Memory B cell (primary cell): ENCODE measurements at regions not wholly inside any gene's neighbourhood (a gene's known extent, or its start where the extent isn't known, plus 50 kb on each side); places are given as distances from the start of the nearest gene placed in this dataset.

ENCODE experiments used
- ATAC-seq: fragments of 150-1000 bp; cut with Tn5 transposase; 2 replicates; pipeline ENCODE4 v1.10.0; 2021; ENCODE audit warnings: low read depth, mild to moderate bottlenecking, moderate library complexity
- DNase-seq, 2 donors: peaks; one replicate each; pipeline ENCODE4 v3.0.0; 2022; ENCODE audit warnings: low spot score in 2 of 2
- H3K27ac Mint-ChIP-seq: one replicate; pipeline ENCODE4 v1.8.0; 2022; ENCODE audit warnings: mild to moderate bottlenecking, moderate library complexity, mixed read lengths
- H3K27me3 Mint-ChIP-seq: one replicate; pipeline ENCODE4 v1.8.0; 2022; ENCODE audit warnings: mixed read lengths
- H3K36me3 Mint-ChIP-seq: one replicate; pipeline ENCODE4 v1.8.0; 2022; ENCODE audit warnings: mild to moderate bottlenecking, mixed read lengths
- H3K4me1 Mint-ChIP-seq: one replicate; pipeline ENCODE4 v1.8.0; 2022; ENCODE audit warnings: mixed read lengths
- H3K4me3 Mint-ChIP-seq: one replicate; pipeline ENCODE4 v1.8.0; 2022; ENCODE audit warnings: mild to moderate bottlenecking, moderate library complexity, mixed read lengths
- H3K9me3 Mint-ChIP-seq: one replicate; pipeline ENCODE4 v1.8.0; 2022; ENCODE audit warnings: mixed read lengths

DNA sequence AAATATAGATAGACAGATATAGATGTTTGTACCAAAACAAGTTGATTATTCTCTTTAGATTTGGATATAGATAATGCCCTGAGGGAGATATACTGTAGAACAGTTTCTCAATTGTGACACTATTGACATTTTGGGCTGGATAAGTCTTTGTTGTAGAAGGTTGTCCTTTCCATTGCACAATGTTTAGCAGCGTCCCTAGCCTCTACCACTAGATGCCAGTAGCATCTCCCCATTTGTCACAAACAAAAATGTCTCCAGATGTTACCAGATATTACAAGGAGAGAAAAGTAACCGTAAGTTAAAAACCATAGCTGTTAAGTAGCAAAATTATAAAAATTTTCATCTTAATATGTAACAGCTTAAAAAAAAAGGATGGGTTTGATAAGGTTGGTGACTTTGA is 2595.3 kb downstream of the ARAP2 start:
- H3K4me3 Mint-ChIP-seq: no peak overlapping the region
- ATAC-seq (no peak), DNase-seq (no peak)
- H3K27ac Mint-ChIP-seq: no peak overlapping the region
- H3K4me1 Mint-ChIP-seq: no peaks in the 10 kb centered on the region
- H3K27me3 Mint-ChIP-seq: no peaks in the 10 kb centered on the region
- H3K9me3 Mint-ChIP-seq: peaks cover 10% of the 10 kb centered on the region
- H3K36me3 Mint-ChIP-seq: no peaks in the 10 kb centered on the region

GRCh38 chr4:33649471-33649870 is 2594.8 kb downstream of the ARAP2 start:
- DNase-seq (no peak), ATAC-seq (no peak)
- H3K36me3 Mint-ChIP-seq: no peaks in the 10 kb centered on the region
- no peak overlapping the region for H3K4me3 Mint-ChIP-seq
- peaks cover 10% of the 10 kb centered on the region for H3K9me3 Mint-ChIP-seq
- H3K4me1 Mint-ChIP-seq: no peaks in the 10 kb centered on the region
- no peak overlapping the region for H3K27ac Mint-ChIP-seq
- no peaks in the 10 kb centered on the region for H3K27me3 Mint-ChIP-seq

DNA sequence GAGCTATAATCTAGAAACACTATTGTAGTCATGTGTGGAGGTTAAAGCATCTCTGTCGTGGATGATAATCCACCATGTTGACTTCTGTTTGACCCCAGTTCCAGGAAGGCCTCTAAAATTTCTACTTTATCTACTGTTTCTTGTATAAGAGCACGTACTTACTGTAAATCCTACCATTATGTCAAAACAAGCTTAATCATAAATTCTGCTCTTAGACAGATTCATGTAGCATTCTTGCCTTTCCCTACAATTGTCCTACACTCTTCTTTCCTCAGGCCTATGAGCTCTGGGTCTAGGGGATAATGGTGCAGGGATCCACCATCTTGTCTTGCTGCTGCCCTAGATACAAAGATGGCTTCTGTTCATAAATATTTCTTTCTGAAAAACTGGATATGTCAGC is 2594.3 kb downstream of the ARAP2 start:
- no peaks in the 10 kb centered on the region for H3K27me3 Mint-ChIP-seq
- no peak for DNase-seq
- H3K36me3 Mint-ChIP-seq: no peaks in the 10 kb centered on the region
- H3K4me1 Mint-ChIP-seq: no peaks in the 10 kb centered on the region
- H3K4me3 Mint-ChIP-seq: no peak overlapping the region
- ATAC-seq: no peak
- peaks cover 10% of the 10 kb centered on the region for H3K9me3 Mint-ChIP-seq
- H3K27ac Mint-ChIP-seq: no peak overlapping the region

DNA sequence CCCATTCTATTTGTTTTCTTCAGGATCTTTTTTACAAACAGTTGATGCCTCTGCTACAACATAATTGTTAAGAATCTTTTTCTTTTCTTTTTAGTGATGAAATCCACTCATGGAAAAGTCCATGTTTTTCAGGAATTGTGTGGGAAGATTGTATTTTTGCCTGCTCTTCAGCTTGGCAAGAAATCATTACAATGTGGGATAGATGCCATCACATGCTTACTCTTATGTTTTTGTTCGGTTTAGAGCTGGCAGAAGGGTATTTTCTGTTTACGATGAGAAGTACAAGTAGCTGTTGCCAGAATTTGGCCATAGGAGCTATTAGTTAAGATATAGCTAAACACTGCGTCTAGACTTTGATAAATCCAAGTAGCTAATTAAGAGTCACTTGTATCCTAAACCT is 2585.3 kb downstream of the ARAP2 start:
- Mint-ChIP-seq H3K9me3 (peaks cover 7% of the 10 kb centered on the region), H3K27ac (no peak overlapping the region), H3K4me3 (no peak overlapping the region), H3K27me3 (no peaks in the 10 kb centered on the region), H3K36me3 (no peaks in the 10 kb centered on the region), H3K4me1 (no peaks in the 10 kb centered on the region)
- no peak for ATAC-seq
- DNase-seq: no peak

- H3K36me3 Mint-ChIP-seq: no peaks in the 10 kb centered on the region
- no peaks in the 10 kb centered on the region for H3K4me1 Mint-ChIP-seq
- H3K4me3 Mint-ChIP-seq: no peak overlapping the region
- DNase-seq (no peak), ATAC-seq (no peak)
- H3K9me3 Mint-ChIP-seq: peaks cover 14% of the 10 kb centered on the region
- H3K27ac Mint-ChIP-seq: no peak overlapping the region
- no peaks in the 10 kb centered on the region for H3K27me3 Mint-ChIP-seq
Observed at GRCh38 chr4:33661636-33662035, 2582.7 kb downstream of the ARAP2 start.

DNA sequence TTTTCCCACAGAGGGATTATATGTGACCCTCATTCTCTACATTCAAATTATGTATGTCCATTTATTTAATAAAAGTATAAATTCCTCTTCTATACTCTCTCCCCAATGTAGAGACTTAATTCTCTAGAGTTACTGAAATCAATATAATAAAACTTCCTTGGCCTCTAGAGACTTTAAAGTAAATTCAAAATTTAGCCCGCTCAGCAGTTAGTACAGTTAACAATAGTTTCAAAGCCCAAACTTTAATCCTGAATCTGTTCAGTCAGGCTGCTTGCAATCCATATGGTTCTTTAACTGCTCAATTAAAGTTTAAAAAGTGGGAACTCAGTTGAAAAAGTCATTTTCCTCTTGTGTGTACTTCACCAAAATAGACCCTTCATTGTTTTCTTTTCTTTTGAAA is 2558.4 kb downstream of the ARAP2 start:
- H3K9me3 Mint-ChIP-seq: peaks cover 6% of the 10 kb centered on the region
- no peak overlapping the region for H3K27ac Mint-ChIP-seq
- H3K4me3 Mint-ChIP-seq: no peak overlapping the region
- DNase-seq (no peak), ATAC-seq (no peak)
- H3K27me3 Mint-ChIP-seq: no peaks in the 10 kb centered on the region
- no peaks in the 10 kb centered on the region for H3K36me3 Mint-ChIP-seq
- H3K4me1 Mint-ChIP-seq: no peaks in the 10 kb centered on the region

- Mint-ChIP-seq H3K27ac (no peak overlapping the region), H3K4me3 (no peak overlapping the region)
Observed at GRCh38 chr4:33696041-33696440, 2548.3 kb downstream of the ARAP2 start.

DNA sequence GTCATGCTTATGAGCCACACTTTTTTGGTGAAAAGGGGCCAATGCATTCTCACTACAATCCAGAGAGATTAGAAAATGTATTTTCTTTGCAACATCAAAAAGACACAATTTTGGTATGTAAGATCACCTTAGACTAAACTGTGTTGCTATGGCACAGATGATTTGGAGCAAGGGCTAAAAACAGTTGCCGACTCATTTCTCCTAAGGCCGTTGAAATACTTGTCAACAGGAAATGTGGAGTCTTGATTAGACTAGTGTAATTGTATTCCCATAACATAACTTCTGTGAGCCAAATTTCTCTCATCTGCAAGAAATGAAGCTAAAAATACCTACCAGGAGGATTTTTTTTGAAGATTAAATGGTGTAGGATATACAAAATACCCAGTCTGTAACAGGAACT is 2547.7 kb downstream of the ARAP2 start:
- H3K9me3 Mint-ChIP-seq: peaks cover 2% of the 10 kb centered on the region
- H3K27ac Mint-ChIP-seq: no peak overlapping the region
- no peaks in the 10 kb centered on the region for H3K36me3 Mint-ChIP-seq
- DNase-seq: no peak
- no peaks in the 10 kb centered on the region for H3K27me3 Mint-ChIP-seq
- H3K4me3 Mint-ChIP-seq: no peak overlapping the region
- H3K4me1 Mint-ChIP-seq: no peaks in the 10 kb centered on the region
- no peak for ATAC-seq

More at GRCh38 chr4:33696041-33696440, 2548.3 kb downstream of the ARAP2 start:
- Mint-ChIP-seq H3K27me3 (no peaks in the 10 kb centered on the region), H3K4me1 (no peaks in the 10 kb centered on the region), H3K36me3 (no peaks in the 10 kb centered on the region), H3K9me3 (peaks cover 1% of the 10 kb centered on the region)
- no peak for ATAC-seq
- no peak for DNase-seq

DNA sequence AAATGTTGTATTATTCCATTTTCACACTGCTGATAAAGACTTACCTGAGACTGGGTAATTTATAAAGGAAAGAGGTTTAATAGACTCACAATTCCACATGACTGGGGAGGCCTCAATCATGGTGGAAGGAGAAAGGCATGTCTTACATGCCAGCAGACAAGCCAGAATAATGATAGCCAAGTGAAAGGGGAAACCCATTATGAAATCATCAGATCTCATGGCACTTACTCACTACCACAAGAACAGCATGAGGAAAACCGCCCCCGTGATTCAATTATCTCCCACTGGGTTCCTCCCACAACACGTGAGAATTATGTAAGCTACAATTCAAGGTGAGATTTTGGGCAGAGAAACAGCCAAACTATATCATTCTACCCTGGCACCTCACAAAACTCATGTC is 2535.1 kb downstream of the ARAP2 start:
- DNase-seq (no peak), ATAC-seq (no peak)
- Mint-ChIP-seq H3K4me1 (no peaks in the 10 kb centered on the region), H3K36me3 (no peaks in the 10 kb centered on the region), H3K27me3 (no peaks in the 10 kb centered on the region), H3K9me3 (peaks cover 9% of the 10 kb centered on the region), H3K27ac (no peak overlapping the region), H3K4me3 (no peak overlapping the region)

- no peaks in the 10 kb centered on the region for H3K4me1 Mint-ChIP-seq
Observed at GRCh38 chr4:33711826-33712225, 2532.5 kb downstream of the ARAP2 start.

GRCh38 chr4:33714971-33715370 is 2529.3 kb downstream of the ARAP2 start:
- H3K4me3 Mint-ChIP-seq: no peak overlapping the region
- ATAC-seq: no peak

More at GRCh38 chr4:33711826-33712225, 2532.5 kb downstream of the ARAP2 start:
- Mint-ChIP-seq H3K9me3 (peaks cover 4% of the 10 kb centered on the region), H3K27ac (no peak overlapping the region), H3K27me3 (no peaks in the 10 kb centered on the region), H3K4me3 (no peak overlapping the region), H3K36me3 (no peaks in the 10 kb centered on the region)
- no peak for ATAC-seq
- no peak for DNase-seq

GRCh38 chr4:33715841-33716395 is 2528.4 kb downstream of the ARAP2 start:
- no peak overlapping the region for H3K27ac Mint-ChIP-seq
- no peak overlapping the region for H3K4me3 Mint-ChIP-seq
- no peaks in the 10 kb centered on the region for H3K4me1 Mint-ChIP-seq
- peaks cover 4% of the 10 kb centered on the region for H3K9me3 Mint-ChIP-seq
- ATAC-seq (no peak), DNase-seq (no peak)
- no peaks in the 10 kb centered on the region for H3K36me3 Mint-ChIP-seq
- no peaks in the 10 kb centered on the region for H3K27me3 Mint-ChIP-seq

More at GRCh38 chr4:33714971-33715370, 2529.3 kb downstream of the ARAP2 start:
- peaks cover 8% of the 10 kb centered on the region for H3K9me3 Mint-ChIP-seq
- H3K27ac Mint-ChIP-seq: no peak overlapping the region
- DNase-seq: no peak
- H3K27me3 Mint-ChIP-seq: no peaks in the 10 kb centered on the region
- no peaks in the 10 kb centered on the region for H3K36me3 Mint-ChIP-seq
- no peaks in the 10 kb centered on the region for H3K4me1 Mint-ChIP-seq

GRCh38 chr4:33722254-33722653 is 2522.1 kb downstream of the ARAP2 start:
- no peak for DNase-seq
- H3K36me3 Mint-ChIP-seq: no peaks in the 10 kb centered on the region
- H3K4me1 Mint-ChIP-seq: no peaks in the 10 kb centered on the region
- H3K9me3 Mint-ChIP-seq: peaks cover 4% of the 10 kb centered on the region
- H3K27ac Mint-ChIP-seq: no peak overlapping the region
- no peaks in the 10 kb centered on the region for H3K27me3 Mint-ChIP-seq
- no peak for ATAC-seq
- no peak overlapping the region for H3K4me3 Mint-ChIP-seq

DNA sequence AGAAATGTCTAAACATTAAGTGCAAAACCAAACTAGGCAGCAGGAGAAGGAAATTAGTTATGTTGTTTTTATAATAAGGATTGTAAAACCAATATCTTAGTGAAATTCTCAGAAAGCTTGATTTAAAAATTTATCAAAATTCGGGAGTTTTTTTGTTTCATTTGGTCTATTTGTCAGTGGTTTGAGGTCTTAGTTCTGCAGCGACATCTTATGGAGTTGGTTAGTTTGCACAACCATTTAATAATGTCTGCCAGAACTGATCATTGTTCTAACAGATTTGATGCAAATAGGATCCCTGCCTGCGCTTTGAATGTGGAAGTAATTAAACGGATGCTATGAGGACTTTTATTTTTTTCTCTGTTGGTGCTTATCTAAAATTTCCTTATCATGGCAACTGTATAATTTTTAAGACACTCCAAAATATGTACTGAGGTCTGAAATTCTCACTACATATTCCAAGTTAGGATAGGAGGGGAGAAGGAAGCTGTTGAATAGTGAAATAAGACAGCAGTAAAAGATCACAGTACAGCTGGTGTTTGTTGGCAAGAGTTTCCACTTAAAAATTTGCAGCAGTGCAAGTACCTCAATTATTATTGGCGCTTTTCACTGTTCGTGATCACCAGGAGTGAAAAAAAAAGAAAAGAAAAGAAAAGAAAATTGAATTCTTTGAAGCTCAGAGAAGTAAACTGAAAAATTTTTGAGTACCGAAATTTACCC is 2521.4 kb downstream of the ARAP2 start:
- no peak for ATAC-seq

DNA sequence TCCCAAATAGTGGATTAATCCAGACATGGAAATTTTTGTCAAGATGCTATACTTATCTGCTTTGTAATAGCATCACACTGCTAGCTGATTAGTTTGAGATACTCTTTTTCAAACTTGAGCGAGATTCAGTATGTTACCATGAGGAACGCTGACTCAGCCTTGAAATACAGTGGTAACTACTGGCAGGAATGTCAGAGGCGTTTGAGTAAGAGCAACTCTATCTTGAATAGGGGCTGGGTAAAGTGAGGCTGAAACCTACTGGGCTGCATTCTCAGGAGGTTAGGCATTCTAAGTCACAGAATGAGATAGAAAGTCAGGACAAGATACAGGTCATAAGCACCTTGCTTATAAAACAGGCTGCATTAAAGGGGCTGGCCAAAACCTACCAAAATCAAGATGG is 2519.6 kb downstream of the ARAP2 start:
- H3K36me3 Mint-ChIP-seq: no peaks in the 10 kb centered on the region
- ATAC-seq (no peak), DNase-seq (no peak)
- no peak overlapping the region for H3K4me3 Mint-ChIP-seq
- H3K9me3 Mint-ChIP-seq: no peaks in the 10 kb centered on the region
- H3K27me3 Mint-ChIP-seq: no peaks in the 10 kb centered on the region
- H3K27ac Mint-ChIP-seq: no peak overlapping the region
- H3K4me1 Mint-ChIP-seq: no peaks in the 10 kb centered on the region

More for the DNA sequence above, 2521.4 kb downstream of the ARAP2 start:
- Mint-ChIP-seq H3K4me3 (no peak overlapping the region), H3K36me3 (no peaks in the 10 kb centered on the region), H3K4me1 (no peaks in the 10 kb centered on the region), H3K27me3 (no peaks in the 10 kb centered on the region), H3K9me3 (peaks cover 4% of the 10 kb centered on the region), H3K27ac (no peak overlapping the region)
- no peak for DNase-seq
